Left lobe of liver (tissue), 2 donors: ENCODE measurements at regions not wholly inside any gene's neighbourhood (a gene's known extent, or its start where the extent isn't known, plus 50 kb on each side); places are given as distances from the start of the nearest gene placed in this dataset.
"Not testable (repeated sequence)": the region's sequence is repeated elsewhere in the genome, so short reads cannot be mapped to it uniquely, and the experiment has no call there.

Source experiments
- ATAC-seq: fragments of 200-7000 bp; cut with Tn5 transposase; one replicate; pipeline ENCODE4 v1.9.1; 2020; ENCODE audit warnings: mild to moderate bottlenecking, moderate library complexity
- DNase-seq: peaks from one replicate; pipeline ENCODE4 v3.0.0-alpha.2; 2020; ENCODE audit warnings: low spot score
- donor health status: DM: no; HTN: no; CAD: no; lungs with moderate emphysema.
- donor health status: DM: no; HTN: yes; CAD: no.

DNA sequence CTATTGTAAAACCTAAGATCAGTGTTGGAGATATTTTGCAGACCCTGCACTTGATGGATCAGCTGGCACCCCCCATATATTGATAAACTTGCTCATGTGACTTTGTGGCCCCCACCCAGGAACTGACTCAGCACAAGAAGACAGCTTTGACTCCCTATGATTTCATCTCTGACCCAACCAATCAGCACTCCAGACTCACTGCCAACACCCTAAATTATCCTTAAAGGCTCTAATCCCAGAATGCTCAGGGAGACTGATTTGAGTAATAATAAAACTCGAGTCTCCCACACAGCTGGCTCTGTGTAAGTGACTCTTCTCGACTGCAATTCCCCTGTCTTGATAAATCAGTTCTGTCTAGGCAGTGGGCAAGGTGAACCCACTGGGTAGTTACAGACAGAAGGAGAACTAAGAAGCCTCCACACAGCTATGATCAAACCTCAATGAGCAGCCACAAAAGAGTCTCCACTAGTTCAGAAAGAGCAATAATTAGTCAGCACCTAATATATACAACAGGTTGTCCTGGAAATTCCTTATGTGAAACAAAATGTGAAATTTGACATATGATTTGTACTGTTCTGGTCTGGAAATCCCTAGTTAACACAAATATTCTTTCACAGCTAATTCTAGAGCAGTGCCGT, 52.2 kb downstream of the ACTL7B start:
- DNase-seq = no peak
- ATAC-seq = no peak

DNA sequence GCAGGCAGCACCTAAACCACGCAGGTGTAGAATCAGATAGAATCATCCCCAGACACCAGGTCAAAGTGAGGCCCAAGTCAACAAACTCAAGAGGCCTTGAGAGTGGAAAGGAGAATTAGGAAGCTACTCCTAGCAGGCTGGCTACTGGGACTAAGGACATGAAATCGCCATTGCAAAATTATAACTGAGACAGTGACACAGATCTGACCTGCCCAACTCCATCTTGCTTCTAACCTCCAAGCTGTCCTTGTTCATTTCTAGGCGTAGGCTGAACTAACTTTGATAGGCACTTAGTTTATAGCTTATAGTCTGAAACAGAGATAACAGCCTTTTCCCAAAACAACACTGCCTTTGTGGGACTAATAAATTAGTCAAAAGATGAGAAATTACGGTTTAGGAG, 52.8 kb downstream of the ACTL7B start:
- no peak for DNase-seq
- ATAC-seq = no peak

DNA sequence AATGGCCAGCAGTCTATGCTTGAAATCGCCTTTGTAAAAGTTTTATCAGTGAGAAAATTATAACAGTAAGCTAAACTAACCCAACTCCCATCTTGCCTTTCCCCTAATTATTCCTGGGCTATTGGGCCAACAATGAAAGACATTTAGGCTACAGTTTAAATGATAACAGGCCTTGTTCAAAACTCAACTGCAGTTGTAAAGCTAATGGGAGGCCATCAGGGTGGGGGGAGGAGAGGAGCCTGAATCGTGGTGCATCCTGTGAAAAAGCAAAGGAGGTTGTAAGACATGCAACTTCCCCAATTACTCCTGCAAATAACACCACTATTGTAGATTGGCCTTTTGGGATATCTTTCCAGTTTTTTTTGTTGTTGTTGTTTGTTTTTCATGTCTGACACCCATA, 53.8 kb downstream of the ACTL7B start:
- no peak for ATAC-seq
- DNase-seq = no peak

DNA sequence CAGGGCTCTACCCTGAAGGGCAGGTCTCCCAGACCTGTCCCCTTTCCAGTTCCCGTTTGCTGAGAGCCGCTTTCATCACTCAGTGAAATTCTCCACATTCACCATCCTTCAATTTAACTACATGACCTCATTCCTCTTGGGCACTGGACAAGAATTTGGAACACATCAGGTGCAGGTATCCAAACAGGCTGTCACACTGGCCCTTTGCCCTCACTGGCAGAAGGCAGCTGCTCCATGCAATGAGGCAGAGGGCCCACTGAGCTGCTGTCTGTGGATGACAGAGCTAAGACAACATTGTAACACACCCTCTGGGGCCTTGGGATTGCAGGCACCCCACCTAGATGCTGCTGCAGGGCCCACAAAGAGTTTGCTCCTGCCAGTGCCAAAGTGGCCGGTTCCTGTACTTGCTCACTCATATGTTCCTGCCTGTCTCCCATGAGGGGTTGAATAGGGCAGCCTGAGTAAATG, 55.1 kb downstream of the ACTL7B start:
- ATAC-seq (no peak), DNase-seq (no peak)

DNA sequence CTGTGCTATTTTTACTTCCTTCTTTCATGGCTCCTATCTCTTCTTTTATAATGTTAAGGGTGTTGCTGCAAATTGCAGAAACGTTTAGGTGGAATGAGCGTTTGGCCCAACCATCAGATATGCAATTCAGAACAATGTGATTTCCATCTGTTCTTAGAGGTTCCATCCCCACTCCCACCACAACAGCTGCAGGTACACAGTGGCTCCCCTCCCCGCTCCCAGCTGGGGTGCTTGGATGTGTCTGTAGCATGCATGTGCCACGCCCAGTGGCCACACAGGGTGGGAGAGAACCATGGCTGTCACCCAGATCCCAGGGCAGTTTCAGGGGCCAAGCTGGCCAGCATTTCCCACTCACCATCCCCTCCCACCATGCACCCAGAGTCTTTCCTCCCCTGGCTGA, 62.2 kb downstream of the ACTL7B start:
- no peak for DNase-seq
- ATAC-seq = no peak

DNA sequence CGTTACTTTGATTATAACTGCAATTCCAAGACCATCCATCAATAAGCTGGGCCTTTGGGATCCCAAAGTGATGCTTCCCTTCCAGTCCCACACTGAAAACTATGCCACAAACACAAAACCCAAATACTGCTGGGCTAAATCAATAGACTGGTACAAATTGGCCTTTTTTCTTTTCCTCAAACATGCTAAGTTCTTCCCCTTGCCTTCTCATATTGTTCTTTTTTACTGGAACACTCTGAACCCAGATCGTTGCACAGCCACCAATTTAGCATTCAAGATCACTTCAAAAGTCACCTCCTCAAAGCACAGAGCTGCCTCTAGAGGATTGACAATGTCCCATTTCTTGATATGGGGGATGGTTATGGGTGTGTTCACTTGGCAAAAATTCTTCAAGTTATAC, 66.0 kb downstream of the ACTL7B start:
- no peak for ATAC-seq
- no peak for DNase-seq

DNA sequence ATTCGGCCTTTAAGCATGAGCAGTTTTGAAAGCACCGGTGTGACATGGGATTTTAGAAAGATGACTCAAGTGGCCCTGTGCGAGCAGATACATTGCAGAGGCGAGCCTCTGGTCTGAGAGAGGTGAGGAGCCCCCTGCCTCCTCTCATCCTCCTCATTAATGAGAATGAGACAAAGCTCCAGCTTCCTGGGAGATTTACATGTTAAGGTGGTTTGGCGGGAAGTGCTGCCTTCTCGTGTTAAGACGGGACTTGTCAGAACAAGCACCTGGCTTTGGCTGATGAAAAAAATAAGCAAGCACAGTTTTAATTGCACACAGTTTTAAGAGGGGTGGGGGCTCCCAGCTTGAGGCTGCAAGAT, 68.1 kb downstream of the ACTL7B start:
- DNase-seq (no peak), ATAC-seq (no peak)

DNA sequence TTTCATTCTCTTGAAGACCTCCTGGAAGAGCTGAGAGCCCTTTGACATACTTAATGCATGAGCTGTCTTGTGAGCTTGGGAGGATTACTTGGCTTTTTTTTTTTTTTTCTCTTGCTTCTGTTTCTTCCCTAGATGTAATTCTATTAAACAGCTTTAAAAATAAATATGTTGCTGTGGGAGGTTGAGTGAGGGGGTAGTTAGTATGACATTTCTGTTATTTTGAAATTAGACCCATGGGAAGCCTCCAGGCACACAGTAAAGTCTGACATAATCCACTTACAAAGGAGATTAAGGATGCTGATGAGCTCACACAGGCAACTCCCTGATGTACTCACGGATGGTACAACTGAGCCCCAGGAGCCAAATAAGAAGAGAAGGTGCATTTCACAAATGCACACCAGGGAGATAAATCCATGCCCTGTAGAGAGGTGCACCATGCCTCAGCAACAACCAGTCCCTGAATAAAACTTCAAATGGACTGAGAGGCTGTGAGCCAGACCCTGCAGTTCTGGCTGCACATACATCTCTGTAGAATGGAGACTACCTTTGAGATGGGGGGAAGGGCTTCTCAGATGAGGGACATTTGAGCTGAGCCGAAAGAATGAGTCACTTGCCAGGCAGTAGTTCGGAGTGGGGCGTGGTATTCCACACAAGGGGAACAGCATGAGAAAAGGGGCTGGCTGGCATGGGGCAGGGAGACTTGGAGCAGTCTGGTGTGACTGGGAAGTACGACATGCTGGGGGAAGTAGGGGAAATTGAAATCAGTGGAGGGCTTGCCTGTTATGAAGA, 68.7 kb downstream of the ACTL7B start:
- ATAC-seq (no peak), DNase-seq (no peak)

DNA sequence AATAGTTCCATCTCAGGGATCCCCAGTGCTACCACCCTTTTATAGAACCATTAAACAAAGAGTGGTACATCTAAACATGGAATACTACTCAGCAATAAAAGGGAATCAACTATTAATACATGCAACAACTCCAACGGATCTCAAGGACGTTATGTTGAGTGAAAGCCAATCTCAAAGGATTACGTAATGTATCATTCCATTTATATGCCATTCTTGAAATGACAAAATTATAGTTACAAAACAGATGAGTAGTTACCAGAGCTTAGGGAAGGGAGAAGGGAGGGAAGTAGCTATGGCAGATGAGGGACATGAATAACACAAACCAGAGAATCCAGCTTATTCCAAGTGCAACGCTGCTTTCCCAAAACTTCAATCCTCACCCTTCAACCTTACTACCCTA, 69.5 kb downstream of the ACTL7B start:
- ATAC-seq = no peak
- no peak for DNase-seq

DNA sequence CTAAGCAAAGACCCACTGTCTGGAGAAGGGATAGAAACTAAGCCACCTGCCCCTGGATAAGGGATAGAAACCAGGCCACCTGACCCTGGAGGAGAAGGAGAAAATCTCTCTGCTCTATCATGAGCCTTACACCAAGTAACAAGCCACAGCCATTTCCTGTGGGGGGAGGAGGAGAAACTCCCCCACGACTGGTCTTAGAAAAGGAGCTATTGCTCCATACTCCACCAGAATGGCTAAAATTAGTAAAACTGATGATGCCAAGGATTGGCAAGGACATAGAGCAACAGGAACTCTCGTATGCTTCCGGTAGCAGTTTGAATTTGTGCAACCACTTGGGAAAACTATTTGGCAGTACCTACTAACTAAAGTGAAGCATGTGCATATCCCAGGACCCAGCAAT, 70.8 kb downstream of the ACTL7B start:
- no peak for ATAC-seq
- DNase-seq = no peak

DNA sequence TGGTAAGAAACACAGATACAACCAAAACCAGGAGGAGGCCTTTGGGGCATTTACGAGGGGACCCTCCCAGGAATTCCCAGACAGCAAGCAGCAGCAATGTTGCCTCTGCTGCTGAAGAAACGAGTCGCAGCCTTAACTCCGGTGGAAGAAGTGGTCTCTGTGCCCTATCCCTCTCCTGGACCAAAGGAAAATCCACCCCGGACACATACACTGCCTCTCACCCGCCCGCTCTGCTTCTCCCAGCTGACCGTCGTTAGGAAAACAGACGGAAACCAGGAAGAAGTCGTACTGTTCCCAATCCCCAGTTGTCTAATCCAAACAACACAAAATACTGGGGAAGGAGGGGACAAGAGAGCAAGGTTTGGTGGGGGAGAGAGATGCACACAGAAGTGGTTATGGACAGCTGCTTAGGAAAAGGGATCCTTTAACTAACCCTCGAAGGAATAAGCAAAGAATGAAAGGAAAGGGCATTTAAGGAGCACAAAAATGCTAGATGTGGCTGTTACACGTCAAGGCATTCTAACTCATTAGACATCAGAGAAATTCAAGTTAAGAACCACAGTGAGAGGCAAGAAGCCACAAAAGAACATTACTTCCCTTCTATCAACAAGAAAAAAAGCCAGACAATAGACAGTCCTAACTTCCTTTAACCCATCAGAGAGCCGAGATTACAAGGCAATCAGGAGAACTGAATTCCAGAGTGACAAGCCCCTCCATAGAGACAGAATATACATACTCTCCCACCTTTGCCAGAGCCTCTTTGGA, 71.9 kb downstream of the ACTL7B start:
- no peak for DNase-seq
- no peak for ATAC-seq

DNA sequence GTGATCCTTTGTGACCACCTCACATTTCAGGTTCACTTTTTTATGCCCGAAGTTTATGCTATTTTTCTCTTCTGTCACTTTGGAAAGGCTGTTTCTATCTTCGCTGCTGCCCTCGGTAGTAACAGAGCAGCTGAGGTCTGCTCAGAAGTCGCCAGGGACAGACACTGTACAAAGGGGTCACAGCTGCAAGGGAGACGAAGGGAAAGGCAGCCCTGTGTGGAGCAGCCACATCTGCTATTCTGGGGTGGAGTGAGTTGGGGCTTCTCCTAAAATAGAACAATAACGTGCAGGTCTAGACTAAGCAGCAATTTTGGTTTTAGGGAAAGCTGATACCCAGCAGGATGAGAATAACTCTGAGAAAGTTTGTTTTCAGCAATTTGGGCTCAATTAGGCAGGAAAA, 72.5 kb downstream of the ACTL7B start:
- no peak for ATAC-seq
- no peak for DNase-seq

DNA sequence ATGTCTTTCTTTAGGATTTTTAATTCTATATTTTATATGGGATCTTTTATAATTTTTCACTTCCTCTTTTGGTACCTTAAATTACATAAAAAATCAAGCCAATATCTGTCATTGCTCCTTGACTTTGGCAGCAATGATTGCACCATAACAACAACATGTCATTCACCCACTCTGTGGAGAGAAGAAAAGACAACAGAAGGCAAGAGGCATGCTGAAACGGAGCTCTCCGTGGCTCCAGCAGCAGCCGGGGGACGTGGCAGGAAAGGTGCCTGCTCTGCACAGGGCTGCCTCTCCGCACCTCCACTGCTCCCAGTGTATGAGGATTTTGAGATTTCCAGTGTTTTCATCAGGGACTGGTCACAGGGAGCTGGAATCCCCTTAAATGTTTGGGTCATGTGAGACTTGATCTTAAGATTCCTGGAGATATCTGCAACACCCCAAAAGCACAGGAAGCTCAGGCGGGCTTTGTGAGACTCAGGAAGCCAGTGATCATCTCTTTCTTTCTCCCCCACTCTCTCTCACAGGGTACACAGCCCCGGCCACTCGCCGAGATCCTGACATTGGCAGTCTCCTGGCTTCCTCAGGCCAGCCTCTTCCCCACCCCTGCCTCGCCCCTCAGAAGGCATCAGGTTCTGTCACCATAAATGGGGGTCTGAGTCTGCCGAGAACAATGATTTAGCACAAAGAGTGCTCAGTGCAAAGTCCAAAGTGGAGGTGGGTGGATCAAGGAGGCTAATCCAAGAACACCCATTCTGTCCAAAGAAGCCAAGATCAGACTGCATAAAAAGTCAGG, 74.6 kb downstream of the ACTL7B start:
- ATAC-seq = no peak

DNA sequence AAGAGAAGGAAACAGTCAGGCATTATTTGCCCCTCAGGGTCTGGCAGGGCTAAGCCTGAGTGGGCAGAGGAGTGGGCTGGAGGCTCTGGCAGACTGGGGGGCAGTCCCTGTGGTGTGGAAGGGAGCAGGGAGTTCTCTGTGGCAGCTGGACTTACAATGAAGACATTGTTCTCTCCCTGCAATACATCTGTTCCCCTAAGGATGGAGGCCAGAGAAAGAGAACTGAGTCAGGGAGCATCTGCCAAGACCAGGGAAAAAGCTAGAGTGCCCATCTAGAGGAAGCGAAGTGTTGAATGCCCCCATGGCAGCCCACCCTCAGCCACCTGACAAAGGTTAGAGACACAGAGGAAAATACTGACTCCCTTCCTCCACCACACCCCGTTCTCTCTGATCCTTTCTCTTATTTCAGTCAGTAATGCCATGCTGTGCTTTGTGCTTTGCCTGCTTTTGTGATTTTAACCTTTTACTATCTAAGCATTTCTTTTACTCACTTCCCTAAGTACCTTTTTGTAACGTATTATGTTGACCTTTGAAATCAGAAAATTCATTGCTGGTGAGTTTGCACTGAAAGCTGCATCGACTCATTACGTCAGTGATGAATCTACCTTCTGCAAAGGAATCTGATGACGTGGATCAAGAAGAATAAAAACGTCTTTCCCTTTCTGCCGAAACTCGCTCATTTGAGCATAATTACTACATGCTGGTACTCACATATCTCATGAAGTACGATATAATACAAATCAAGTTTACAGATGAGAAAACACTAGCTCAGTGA, 76.0 kb downstream of the ACTL7B start:
- ATAC-seq (no peak), DNase-seq (no peak)

More for the DNA sequence above, 74.6 kb downstream of the ACTL7B start:
- no peak for DNase-seq

DNA sequence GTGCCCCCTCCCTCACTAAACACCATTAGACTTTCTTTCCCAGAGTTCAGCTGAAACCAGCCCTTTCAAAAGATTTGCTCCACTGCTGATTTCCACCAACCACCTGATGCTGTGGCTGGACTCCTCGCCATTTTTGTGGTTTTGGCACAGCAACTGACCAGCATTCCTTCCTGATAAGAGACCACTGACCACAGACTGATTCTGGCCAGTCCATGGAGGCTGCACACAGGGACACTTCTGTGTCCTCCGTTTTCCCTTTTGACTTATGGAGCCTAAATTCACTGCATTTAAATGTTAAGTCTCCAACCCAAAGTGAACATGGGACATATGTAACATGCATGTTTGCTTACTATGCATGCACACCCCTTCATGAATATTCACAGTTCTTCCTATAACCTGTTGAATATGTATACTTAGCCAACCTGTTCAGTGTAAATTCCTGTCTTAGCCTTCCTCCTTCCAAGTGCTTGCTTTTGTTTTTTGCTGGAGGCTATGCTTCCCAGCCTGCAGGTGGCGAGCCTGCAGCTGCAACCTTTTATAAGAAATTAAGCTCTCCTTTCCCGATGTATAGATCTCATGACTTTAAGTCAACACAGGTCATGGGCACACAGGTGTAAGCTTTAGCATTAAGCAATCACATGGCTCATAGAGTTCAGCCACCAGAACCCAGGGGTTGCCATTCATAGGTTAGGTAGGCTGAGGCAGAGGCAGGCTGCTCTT, 78.7 kb downstream of the ACTL7B start:
- no peak for ATAC-seq
- no peak for DNase-seq

DNA sequence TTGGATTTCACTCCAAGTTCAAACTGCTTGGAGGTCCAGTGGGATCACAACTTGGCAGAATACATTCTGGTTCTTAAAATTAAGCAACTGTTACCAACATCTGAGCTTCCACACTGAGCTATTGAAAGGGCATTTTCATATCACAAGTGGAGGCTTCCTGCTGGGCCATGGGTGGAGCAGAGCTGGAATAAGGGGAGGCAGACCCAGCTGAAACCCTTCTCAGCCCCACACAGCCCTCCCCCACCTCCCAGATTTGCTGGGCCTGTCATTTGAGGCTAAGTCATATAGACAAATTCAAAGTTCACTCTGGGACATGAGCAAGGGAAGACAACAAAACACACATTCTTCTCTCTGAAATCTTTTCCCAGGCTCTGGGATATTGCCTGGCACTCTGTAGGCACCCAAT, 79.9 kb downstream of the ACTL7B start:
- DNase-seq (no peak), ATAC-seq (no peak)

DNA sequence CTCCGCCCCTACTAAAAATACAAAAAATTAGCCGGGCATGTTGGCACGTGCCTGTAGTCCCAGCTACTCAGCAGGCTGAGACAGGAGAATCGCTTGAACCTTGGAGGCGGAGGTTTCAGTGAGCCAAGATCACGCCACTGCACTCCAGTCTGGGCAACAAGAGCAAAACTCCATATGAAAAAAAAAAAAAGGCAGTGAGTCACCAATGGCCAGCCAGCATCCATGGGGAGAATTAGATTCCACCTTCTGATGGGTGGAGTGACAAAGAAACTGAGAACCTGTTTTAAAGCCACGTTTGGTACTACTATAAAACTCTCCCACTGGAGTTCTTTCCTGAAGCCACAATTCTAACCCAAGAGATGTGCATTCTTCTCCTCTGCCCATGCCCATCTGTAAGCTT, 81.7 kb downstream of the ACTL7B start:
- DNase-seq, ATAC-seq: not testable (repeated sequence)

DNA sequence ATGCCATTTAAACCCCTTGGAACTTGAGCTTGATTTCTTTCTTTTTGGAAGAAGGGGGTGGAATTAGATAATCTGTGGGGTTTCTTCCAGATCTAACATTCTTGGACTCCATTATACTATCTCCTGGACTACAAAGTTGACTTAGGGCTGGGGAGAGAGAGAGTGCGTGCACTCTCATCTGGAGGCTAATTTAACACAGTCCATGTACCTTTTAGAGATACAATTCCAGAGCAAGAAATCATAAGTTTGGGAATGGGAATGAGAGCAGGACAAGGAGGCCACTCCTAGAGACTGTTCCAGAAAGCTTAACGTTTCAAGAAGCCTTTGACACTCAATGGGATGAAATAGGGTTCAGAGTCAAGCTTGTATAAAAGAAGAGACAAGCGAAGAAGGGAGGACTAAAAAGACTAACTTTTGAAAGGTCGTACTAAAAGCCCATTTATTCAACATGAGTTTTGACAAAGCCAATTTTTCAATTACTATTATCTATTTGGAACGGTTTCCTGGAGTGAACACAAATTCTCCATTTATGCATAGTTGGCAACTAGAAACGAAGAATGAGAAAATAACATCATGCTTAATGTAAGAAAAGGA, 83.4 kb downstream of the ACTL7B start:
- ATAC-seq (no peak), DNase-seq (no peak)

DNA sequence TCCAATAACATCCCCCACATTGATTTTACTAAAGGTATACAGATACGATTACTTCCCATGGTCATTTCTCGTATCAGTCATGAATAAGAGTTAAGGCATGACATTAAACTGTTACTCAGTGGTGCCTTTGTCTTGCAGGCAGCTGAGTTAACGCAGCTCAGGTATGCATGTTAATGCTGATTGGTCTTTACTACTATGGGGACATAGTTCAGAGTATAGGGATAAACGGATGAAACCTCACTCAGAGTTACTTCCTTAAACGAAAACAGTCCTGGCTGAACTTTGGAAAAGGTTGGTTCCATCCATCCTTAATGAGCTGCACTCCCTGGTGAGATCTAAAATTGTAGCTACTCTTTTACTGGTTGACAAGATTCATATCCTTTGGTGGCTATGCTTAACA, 87.0 kb downstream of the ACTL7B start:
- DNase-seq = no peak
- no peak for ATAC-seq
